ENCODE measurements at regions not wholly inside any gene's neighbourhood (a gene's known extent, or its start where the extent isn't known, plus 50 kb on each side); places are given as distances from the start of the nearest gene placed in this dataset.

DNA sequence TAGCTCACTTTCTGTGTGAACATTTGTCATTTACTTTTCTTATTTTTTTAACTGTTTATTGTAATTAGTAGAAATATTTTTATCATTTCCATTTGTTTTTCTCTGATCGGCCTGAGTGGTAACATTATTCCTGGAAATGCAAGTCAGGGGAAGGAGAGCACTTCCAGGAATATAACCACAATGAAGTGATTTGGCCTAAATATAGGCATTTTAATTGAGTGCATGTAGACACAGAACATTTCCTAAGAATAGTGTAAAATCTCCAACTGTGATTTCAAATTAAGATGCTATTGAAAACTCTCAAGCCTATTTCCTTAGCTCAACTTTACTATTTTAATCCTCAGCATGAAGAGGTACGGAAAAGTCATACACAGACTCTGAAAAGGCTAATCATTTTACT lies 86.5 kb upstream of the SKAP2 start:
- TF ChIP-seq CTCF (IDR thresholded peaks at IDR 0.05): no peak
- TF ChIP-seq POLR2AphosphoS5 (IDR thresholded peaks at IDR 0.05; ENCODE audit: low read depth, low read length): no peak
- no peak for TF ChIP-seq TCF7L2 (IDR thresholded peaks at IDR 0.05; ENCODE audit: low read depth, low read length)
- TF ChIP-seq SIN3A (IDR thresholded peaks at IDR 0.05; ENCODE audit: borderline replicate concordance, insufficient read depth, low read depth, low read length): no peak
- no peak for TF ChIP-seq REST (IDR thresholded peaks at IDR 0.05; ENCODE audit: insufficient read depth in 1 of 2, low read depth in 2 of 2, low read length in 1 of 2)

Measured in Panc1 (cell line).